KMS-11 (cell line): ENCODE measurements at regions not wholly inside any gene's neighbourhood (a gene's known extent, or its start where the extent isn't known, plus 50 kb on each side); places are given as distances from the start of the nearest gene placed in this dataset.

ENCODE experiments used
- H2AFZ ChIP-seq: fragments of 200-600 bp; sonication (generic); 2 replicates; pipeline ENCODE4 v1.6.1; 2016; ENCODE audit warnings: antibody characterized with exemption, mixed run types, low read depth
- H3K27ac ChIP-seq: fragments of 200-600 bp; sonication (generic); 2 replicates; pipeline ENCODE4 v1.6.1; 2016; ENCODE audit warnings: mild to moderate bottlenecking, mixed run types
- H3K27me3 ChIP-seq: fragments of 200-600 bp; sonication (generic); 2 replicates; pipeline ENCODE4 v1.6.1; 2017; ENCODE audit warnings: mild to moderate bottlenecking, low read depth, mixed run types, moderate library complexity; ENCODE audit not compliant: insufficient read depth
- H3K36me3 ChIP-seq: fragments of 200-600 bp; sonication (generic); 2 replicates; pipeline ENCODE4 v1.6.1; 2017; ENCODE audit warnings: mild to moderate bottlenecking, mixed run types; ENCODE audit not compliant: insufficient read depth
- H3K4me1 ChIP-seq: fragments of 200-600 bp; sonication (generic); 2 replicates; pipeline ENCODE4 v1.6.1; 2016; ENCODE audit warnings: mild to moderate bottlenecking, low read depth, mixed run types; ENCODE audit not compliant: poor library complexity, severe bottlenecking
- H3K4me2 ChIP-seq: fragments of 200-600 bp; sonication (generic); 2 replicates; pipeline ENCODE4 v1.7.0; 2016; ENCODE audit warnings: mild to moderate bottlenecking, mixed run types
- H3K4me3 ChIP-seq: fragments of 200-600 bp; sonication (generic); IDR thresholded peaks from 2 replicates; pipeline ENCODE4 v1.6.1; 2017; ENCODE audit warnings: low read depth, low read length, mixed read lengths; ENCODE audit not compliant: insufficient read depth
- H3K79me2 ChIP-seq: fragments of 200-600 bp; sonication (generic); 2 replicates; pipeline ENCODE4 v1.6.1; 2016; ENCODE audit warnings: low read depth, mixed run types; ENCODE audit not compliant: insufficient read depth
- H3K9ac ChIP-seq: fragments of 200-600 bp; sonication (generic); 2 replicates; pipeline ENCODE4 v1.6.1; 2016; ENCODE audit warnings: mild to moderate bottlenecking, mixed run types
- H4K20me1 ChIP-seq: fragments of 200-600 bp; sonication (generic); 2 replicates; pipeline ENCODE4 v1.6.1; 2016; ENCODE audit warnings: mild to moderate bottlenecking, mixed run types; ENCODE audit not compliant: insufficient read depth
- TF ChIP-seq, protein P1 (sequence below): fragments of 200-600 bp; sonication (generic); conservative IDR thresholded peaks from 2 replicates; pipeline ENCODE4 v1.6.1; 2017; ENCODE audit warnings: low read depth, mild to moderate bottlenecking, antibody characterized with exemption, low read length, moderate library complexity, mixed read lengths

- Histone ChIP-seq H3K9ac (no peak overlapping the region), H3K4me1 (peaks cover 5% of the 10 kb centered on the region), H2AFZ (no peak overlapping the region), H3K4me3 (no peak overlapping the region), H3K36me3 (no peaks in the 10 kb centered on the region), H3K79me2 (no peaks in the 10 kb centered on the region), H3K27me3 (no peaks in the 10 kb centered on the region), H3K4me2 (no peak overlapping the region), H4K20me1 (no peaks in the 10 kb centered on the region), H3K27ac (no peak overlapping the region)
- TF ChIP-seq, protein P1, sequence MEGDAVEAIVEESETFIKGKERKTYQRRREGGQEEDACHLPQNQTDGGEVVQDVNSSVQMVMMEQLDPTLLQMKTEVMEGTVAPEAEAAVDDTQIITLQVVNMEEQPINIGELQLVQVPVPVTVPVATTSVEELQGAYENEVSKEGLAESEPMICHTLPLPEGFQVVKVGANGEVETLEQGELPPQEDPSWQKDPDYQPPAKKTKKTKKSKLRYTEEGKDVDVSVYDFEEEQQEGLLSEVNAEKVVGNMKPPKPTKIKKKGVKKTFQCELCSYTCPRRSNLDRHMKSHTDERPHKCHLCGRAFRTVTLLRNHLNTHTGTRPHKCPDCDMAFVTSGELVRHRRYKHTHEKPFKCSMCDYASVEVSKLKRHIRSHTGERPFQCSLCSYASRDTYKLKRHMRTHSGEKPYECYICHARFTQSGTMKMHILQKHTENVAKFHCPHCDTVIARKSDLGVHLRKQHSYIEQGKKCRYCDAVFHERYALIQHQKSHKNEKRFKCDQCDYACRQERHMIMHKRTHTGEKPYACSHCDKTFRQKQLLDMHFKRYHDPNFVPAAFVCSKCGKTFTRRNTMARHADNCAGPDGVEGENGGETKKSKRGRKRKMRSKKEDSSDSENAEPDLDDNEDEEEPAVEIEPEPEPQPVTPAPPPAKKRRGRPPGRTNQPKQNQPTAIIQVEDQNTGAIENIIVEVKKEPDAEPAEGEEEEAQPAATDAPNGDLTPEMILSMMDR, result no peak
These were observed 738.2 kb downstream of the COL12A1 start for GRCh38 chr6:74467533-74468215.

- Histone ChIP-seq H3K79me2 (no peaks in the 10 kb centered on the region), H2AFZ (no peak overlapping the region), H3K27me3 (no peaks in the 10 kb centered on the region), H4K20me1 (no peaks in the 10 kb centered on the region), H3K9ac (no peak overlapping the region), H3K4me1 (peaks cover 5% of the 10 kb centered on the region), H3K36me3 (no peaks in the 10 kb centered on the region), H3K27ac (no peak overlapping the region), H3K4me3 (no peak overlapping the region), H3K4me2 (no peak overlapping the region)
- TF ChIP-seq, protein P1, result no peak
These were observed 739.3 kb downstream of the COL12A1 start for GRCh38 chr6:74466572-74466971.

- H3K9ac ChIP-seq, result no peak overlapping the region
- no peak overlapping the region for H3K27ac ChIP-seq
- H3K36me3 ChIP-seq, result no peaks in the 10 kb centered on the region
- H3K4me3 ChIP-seq, result no peak overlapping the region
- H3K79me2 ChIP-seq, result no peaks in the 10 kb centered on the region
- H4K20me1 ChIP-seq, result no peaks in the 10 kb centered on the region
- no peak overlapping the region for H3K4me2 ChIP-seq
- no peaks in the 10 kb centered on the region for H3K4me1 ChIP-seq
- no peaks in the 10 kb centered on the region for H3K27me3 ChIP-seq
- TF ChIP-seq, protein P1, result no peak
- no peak overlapping the region for H2AFZ ChIP-seq
These were observed 746.6 kb downstream of the COL12A1 start for GRCh38 chr6:74459260-74459659.

DNA sequence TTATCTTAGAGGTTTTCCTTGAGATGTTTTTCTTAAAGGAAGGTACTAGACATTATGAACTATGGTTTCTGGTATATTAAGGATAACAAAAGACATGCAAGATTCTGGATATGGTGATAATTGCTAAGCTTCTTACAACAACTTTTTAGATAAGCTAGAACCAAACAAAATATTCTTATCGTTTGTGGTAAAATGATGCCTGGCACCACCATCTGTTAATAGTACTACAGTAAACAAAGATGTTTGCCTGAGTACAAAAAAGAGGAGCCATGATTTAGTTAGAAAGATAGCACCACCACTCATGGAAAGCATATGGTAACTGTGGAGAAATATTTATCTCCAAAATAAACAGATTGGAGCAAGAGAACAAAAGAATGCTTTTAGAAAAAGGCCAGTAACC lies 747.3 kb downstream of the COL12A1 start:
- Histone ChIP-seq H3K4me3 (no peak overlapping the region), H3K4me1 (no peaks in the 10 kb centered on the region), H2AFZ (no peak overlapping the region), H3K27ac (no peak overlapping the region), H3K36me3 (no peaks in the 10 kb centered on the region), H4K20me1 (no peaks in the 10 kb centered on the region), H3K79me2 (no peaks in the 10 kb centered on the region), H3K9ac (no peak overlapping the region), H3K27me3 (no peaks in the 10 kb centered on the region), H3K4me2 (no peak overlapping the region)
- TF ChIP-seq, protein P1, result no peak
